ENCODE measurements at regions not wholly inside any gene's neighbourhood (a gene's known extent, or its start where the extent isn't known, plus 50 kb on each side); places are given as distances from the start of the nearest gene placed in this dataset.

- TF ChIP-seq POLR2AphosphoS5 (IDR thresholded peaks at IDR 0.05; ENCODE audit: low read depth, low read length) (no peak), POU2F2 (IDR thresholded peaks at IDR 0.05; ENCODE audit: low read depth, low read length) (no peak), TAF1 (IDR thresholded peaks at IDR 0.05; ENCODE audit: low read depth, low read length) (no peak), POLR2A (IDR thresholded peaks at IDR 0.05; ENCODE audit: low read depth, low read length) (no peak), SPI1 (IDR thresholded peaks at IDR 0.05; ENCODE audit: low read depth, low read length) (no peak)
Observed at GRCh38 chr2:176414641-176415040, 145.4 kb downstream of the MTX2 start.

All from GM12891 (cell line).